Cerebellar nuclear complex (tissue), 1 donor: ENCODE measurements at regions not wholly inside any gene's neighbourhood (a gene's known extent, or its start where the extent isn't known, plus 50 kb on each side); places are given as distances from the start of the nearest gene placed in this dataset.

ENCODE experiments used
- DNase-seq, 2 experiments: peaks; one replicate each; lab custom pipeline; 2025; lab: John Stamatoyannopoulos, UW

DNA sequence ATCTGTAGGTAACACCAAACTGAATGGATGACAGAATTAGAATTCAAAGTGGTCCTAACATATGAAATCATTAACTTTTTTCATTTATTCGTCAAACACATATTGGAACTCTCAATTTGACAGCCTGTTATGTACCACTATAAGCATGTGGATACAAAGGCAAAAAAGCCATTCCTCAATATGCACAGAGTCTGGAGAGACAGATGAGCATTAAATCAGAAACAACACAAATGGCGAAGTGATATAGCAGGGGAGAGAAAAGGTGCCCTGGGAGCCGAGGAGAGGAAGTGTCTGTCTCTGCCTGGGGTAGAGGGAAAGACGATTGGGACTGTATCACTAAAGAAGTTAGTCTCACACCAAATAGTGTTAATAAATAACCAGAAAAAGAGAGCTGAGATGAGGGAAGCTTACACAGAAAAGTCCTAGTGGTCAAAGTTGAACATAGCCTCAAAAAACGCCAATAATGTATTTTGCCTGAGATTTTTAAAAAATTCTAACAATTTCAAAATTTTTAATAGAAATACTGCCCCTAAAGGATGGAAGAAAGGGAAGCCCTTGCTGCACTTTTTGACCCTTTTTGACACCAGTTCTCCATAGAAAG, 417.5 kb downstream of the TUSC7 start:
- DNase-seq: no peak

DNA sequence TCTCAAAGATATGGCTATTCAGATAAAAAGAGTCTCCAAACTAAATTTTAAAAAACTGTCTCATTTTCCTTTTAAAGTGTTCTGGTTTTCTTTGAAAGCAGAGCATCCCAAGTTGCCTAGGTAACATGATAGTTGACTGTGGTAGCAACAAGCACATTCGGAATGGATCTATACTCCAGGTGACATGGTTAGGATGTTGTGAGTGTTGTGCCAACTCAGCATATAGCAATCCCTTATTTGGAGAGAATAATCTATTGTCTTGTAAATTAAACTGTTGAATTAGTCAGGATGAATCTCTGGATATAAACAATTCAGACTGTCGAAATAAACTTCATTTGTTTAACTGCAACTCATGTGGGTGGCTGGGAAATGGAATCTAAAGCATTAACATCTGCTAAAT, 418.6 kb downstream of the TUSC7 start:
- DNase-seq: no peak

DNA sequence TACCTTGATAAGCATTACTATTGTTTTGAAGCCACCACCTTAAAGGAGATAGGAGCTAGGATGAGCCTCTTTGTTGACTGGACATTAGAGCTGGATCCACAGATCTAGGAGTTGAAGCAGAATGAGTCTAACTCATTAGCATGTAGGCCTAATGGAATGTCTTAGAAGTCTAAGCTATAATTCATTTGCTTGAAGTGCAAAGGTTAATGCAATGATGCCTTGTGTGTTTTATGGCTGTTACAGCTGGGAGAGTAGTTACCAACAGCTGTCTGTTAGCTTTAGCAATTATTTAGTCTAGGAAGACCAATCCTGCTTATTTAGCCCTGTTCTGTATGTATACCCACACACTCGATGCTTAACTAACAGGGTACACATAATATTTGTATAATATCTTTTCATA, 419.3 kb downstream of the TUSC7 start:
- DNase-seq: no peak

DNA sequence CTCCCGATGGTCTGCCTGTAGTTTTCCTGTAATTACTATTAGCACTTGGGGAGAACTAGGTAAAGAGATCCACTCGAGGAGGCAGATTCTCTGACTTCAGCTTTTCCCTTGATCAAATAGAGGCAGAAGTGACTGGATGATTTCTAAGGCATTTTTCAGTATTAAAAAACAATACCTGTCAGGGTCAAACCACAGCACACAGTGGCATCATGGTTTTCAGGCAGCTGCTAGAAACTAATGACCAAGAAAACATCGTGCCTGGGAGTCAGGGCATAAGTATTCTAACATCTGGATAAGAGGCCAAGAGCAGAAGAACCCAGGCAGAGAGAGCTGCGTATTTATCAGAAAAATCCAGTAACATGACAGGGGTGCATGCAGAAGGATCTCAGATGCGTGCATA, 419.9 kb downstream of the TUSC7 start:
- DNase-seq: no peak

DNA sequence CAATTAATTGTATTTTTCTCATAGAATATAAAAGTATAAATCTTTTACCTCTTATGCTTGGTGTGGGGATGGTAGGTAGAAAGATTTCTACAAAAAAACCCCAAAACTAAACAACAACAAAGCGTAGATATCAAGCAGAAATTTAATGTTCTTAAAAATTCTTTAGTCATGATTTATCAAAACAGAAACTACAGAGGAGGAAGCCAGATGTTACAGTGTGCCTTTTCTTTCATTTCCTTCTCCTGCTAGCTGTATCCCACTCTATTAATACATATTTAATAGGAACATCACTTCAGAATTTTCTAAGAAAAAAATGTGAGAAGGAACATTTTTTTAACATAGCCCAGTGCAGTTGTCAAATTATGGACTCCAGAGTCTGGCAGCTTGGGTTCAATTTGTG, 420.6 kb downstream of the TUSC7 start:
- no peak for DNase-seq

DNA sequence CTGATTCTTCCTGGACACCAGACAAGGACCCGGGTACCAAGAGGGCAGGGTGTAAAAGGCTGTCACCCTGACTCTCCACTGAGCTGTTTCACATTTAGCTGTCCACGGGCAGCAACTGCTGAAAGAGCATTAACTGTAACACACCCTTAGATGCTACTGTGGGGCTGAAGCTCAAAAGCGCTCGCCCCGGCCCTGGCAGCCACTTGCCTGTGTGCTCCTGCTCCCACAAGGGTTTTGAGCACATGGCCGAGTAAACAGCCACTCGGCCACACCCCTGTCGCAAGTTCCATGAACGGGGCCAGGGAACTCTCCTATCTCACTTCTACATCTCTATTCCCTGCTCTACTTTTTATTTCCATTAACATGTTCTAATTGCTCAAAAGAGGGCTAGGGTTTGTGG, 421.7 kb downstream of the TUSC7 start:
- no peak for DNase-seq

DNA sequence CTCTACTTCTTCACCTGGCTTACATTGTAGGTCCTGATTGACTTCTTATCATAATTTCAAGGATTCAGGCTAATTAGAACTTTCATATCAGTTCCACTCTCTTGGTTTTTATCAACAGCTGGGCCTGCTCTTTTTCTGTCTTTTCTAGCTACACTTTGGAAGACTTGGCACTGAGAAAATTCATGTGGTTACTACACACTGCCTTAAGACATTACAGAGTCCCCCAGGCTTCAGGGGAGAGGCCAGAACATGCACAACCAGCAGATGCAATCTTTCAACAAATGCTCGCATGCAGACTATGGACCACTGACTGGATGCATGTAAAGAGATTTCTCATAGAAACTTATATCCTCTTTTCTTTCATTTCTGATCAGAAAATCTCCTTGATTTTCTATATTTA, 423.5 kb downstream of the TUSC7 start:
- DNase-seq: no peak

DNA sequence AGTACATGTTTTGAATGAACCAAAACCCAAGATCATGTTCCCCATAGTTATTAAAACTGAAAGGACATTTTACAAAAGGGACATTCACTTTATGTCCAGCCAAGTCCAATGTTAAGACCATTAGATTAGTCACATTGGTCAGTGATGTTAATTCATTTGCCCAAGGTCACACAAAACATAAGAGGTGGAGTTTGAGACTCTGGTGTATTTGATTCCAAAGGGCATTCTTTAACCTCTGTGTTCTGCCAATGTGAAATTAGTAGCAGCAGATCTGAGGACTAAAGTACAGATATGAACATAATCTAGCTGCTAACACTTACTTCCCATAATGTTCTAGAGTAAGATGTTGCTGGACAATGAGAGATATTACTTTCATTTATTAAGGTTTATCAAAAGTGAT, 425.6 kb downstream of the TUSC7 start:
- DNase-seq: no peak

DNA sequence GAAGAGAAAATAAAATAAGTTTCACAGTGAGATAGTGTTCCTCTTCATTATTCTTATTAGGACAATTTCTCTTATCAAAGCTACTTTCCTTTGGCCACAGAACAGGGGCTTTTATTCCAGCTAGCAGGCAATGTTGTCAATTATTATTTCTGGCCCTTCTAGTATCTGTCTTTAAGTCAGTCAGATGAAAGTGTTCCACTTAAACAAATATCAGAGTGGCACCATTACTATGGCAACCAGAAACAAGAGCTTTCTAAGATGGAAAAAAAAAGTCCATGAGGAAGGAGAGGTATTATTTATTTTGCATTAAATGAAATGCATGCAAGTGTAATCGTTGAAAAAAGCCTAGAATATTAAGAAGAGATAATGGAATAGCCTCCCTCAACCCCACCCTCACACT, 426.4 kb downstream of the TUSC7 start:
- DNase-seq: no peak

DNA sequence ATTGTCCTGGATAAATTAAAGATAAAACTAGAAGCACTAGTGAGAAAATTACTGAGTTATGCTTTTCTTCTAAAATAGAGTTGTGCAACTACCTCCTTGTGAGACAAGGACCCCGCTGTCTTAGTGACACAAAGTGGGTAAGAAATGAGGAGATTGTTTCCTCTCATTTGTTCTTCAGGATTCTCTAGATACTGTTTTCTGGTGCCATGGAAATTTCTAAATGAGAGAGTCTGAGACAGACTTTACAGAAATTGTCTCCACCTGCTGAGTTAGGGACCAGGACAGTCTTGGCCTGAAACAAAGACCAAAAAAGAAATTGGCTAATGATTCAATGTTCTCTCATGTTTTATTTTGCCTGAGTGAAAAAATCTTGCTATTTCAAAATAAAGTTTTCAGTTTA, 427.5 kb downstream of the TUSC7 start:
- no peak for DNase-seq

DNA sequence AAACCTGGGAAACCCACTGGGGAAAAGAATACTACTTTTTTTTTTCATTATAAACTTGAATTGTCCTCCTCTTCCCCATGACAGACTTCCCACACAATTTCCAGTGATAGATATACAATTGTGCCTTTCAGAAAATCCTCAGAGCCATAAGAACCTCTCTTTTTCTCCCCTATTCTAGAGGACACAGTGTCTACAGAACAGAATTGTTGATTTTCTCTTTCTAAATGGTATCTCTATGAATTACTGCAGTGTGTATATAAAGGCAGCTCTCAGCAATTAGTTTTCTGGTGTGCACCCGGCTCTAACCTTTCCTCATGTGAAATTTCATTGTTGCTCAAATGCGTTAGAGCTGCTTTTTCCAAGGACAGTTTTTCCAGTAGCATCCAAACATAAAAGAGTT, 430.1 kb downstream of the TUSC7 start:
- no peak for DNase-seq

DNA sequence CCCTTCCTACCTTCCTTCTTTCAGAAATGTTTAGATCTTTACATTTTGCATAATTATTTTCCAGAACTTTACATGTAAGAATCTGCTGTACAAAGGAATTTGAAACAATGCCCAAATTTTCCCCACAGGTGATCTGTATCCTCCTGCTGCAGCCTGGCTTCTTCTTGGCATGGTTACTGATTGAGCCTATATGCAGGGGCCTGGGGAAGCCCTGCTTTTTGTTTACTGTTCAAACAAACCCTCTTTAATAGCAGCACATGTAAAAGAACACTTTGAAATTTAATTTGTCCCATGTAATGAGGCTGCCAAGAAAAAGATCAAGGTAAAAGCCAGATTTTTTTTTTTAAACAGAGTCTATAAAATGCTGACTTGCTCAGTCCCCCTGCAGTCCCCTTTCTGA, 432.2 kb downstream of the TUSC7 start:
- DNase-seq: no peak

DNA sequence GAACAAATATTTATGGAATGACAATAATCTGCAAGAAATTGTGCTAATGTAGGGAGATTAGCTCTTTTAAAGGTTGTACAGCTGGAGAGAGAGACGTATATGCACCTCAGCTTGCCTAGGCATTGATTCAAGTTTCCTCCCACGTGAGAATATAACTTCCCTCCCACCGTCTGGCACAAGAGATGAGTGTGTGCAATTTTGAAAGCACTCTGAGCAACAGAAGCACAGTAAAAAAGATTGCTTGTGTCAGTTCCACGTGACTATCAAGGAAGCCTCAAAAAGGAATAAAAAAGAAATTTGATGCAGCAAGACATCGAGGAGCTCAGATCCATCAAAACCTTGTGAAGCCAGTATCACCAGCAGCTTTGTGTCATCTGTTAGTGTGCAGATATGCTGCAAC, 435.3 kb downstream of the TUSC7 start:
- no peak for DNase-seq

DNA sequence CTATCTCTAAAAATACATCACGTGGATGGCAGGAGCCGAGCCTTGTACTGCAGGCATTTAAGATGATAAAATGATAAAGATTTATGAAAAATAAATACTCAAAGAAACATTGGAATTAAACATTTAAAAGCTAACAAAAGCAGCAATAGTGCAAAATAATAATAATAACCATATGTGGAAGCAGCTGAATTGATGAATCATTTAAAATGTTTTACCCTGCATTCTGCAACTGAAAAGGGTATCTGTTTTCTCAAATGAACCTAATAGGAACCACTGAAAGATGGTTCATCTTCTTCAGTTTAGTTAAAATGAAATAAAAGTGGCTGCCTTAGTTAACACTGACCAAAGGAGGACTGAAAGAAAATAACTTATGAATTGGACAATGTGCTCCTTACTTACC, 436.1 kb downstream of the TUSC7 start:
- DNase-seq: no peak

DNA sequence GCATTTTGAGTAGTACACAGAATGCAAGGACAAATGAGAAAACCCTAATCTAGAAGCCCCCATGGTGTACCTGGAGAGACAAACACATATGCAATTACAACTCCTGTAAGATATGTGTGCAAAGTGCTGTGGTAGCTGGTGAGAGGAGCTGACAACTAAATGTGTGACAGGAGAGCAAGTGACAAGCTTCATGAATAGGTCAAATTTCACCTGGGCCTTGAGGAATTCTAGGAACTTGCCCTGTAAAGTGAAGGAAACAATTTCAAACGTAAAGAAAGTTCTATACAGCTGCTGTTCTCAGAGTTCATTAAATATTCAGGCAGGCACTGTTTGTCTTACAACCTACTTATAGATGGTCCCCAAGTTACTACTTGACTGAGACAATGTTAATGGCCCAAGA, 437.0 kb downstream of the TUSC7 start:
- DNase-seq: no peak

DNA sequence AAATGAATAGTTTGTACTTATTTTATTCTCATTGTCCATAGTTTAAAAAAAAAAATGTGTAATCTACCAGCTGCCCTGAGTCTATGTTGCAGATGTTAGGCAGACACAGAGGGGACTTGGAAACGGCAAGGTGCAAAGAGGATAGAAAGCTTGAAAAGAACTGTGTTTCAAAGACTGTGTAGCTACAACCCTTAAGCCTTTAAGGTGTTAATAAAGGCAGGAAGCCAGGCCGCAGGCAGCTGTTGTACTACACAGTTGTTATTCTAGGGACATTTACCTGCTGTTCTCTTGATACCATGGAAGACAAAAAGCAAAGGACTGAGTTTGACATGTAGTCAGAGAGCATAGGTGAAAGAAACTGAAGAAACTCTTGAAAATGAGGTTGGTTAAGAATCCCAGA, 440.0 kb downstream of the TUSC7 start:
- no peak for DNase-seq

DNA sequence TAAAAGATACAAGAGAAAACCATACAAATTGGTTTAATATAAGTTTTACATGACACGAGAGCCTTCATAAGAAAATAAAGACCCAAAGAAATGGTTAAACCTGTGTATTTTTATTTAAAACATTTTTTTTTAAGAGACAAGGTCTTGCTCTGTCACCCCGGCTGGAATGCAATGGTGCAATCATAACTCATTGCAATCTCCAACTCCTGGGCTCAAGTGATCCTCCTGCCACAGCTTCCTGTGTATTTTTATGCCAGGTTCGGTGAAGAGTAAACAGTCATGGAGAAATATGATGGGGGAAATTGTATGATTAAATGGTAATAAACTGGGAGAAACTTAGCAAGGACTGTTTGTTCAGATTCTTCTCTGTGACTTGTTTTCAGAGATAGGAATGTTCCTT, 441.0 kb downstream of the TUSC7 start:
- DNase-seq: no peak

DNA sequence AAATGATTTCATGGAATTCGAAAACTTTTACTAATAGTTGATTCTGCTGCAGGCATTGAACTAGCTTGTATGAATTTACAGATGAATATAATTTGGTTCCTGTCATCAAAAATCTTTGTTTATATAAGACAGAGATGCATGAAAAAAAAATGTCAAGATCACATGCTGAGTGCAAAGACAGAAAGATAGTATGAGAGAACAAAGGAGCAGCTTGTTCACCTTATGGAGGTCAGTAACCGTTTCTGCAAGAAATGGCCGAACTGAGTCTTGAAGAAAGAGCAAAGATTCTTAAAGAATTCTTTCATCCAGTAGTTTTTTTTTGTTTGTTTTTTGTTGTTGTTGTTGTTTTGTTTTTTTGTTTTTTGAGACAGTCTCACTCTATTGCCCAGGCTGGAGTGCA, 450.6 kb downstream of the TUSC7 start:
- no peak for DNase-seq

DNA sequence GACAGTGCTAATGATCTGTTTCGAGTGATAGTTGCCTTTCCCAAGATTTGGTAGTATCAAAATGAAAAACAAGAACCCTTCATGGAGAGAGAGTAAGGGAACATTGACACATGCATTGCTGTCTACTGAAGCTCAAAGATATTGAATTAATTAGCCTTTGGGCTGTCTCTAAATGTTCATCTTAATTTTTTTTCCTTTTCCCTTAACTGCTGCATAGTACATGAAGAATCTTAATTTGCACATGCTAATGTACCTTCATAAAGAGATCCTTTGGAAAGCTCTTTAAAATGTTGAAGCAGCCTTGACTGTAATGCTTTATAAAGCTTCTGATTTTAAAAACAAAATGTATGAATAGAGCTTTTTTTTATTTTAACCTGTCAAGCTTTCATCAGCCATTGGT, 452.2 kb downstream of the TUSC7 start:
- DNase-seq: no peak

DNA sequence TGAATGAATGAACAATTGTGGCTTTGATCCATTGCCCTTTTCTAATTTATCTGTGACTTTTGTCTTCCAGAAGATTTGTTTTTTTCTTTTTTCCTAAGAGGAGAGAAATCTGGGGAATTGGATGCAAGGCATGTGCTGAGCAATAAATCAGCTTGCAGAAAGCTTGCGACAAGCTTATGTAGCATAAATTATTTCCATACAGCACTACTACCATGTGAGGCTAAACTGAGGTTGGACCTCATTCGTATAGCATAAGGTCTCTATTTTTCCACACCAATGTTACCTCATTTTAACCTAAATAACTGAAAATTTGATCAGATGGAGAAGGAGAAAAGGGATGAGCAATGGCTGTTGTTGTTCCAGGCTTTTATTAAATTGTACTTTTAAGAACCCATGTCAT, 455.6 kb downstream of the TUSC7 start:
- DNase-seq: no peak

DNA sequence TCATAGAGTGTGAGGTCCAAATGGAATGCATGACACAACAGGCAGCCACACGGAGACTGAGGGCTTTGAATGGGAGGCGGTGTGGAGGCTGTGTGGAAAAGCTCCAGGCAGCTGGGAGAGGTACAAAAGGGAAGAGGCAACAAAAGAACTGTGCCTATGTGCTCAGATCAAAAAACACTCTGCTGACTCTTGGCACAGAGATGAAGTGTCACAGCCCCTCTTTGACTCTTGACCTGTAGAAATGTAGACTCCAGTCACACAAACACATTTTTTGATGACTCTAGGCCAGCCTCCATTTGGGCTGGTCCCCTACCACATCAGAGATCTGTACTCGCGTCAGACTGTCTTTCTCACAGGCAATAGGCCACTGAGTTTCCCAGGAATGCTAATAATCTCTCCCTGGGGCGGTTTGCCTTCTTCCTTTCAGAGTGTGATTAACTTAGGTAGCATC, 456.0 kb downstream of the TUSC7 start:
- no peak for DNase-seq

DNA sequence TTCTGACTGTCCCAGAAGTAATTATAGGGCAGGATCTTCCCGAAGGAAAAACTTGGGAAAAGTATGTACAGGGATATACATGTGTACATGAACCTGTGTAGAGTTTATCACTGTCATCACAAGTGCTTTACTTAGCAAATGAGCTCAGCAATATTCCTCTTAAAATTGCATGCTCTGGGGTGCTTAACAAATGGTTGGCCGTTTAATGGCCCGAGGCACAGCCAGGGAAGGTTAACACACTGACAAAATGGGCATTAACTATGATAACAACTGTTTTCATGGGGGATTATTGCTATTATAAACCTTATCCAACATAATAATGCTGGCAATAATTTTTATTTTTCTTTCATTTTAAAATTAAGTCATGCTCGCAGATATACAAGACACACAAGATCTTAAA, 459.3 kb downstream of the TUSC7 start:
- DNase-seq: no peak

DNA sequence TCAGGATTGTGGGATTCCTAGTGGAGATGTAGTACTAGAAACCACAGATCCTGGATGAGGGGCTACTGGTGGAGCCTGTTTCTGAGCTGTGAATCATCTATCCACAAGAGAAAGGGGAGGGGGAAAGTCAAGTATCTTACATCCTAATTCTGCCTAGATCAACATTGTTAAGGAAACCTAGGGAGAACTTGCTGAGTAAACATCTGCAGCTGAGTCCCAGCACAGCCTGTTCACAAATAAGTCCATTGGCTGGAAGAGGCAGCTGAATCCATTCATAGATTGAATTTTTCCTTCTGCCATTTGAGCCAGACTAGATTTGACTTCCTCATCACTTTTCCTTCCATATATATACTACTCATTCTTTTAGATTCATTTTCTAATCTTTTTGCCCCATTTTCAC, 460.5 kb downstream of the TUSC7 start:
- DNase-seq: no peak

DNA sequence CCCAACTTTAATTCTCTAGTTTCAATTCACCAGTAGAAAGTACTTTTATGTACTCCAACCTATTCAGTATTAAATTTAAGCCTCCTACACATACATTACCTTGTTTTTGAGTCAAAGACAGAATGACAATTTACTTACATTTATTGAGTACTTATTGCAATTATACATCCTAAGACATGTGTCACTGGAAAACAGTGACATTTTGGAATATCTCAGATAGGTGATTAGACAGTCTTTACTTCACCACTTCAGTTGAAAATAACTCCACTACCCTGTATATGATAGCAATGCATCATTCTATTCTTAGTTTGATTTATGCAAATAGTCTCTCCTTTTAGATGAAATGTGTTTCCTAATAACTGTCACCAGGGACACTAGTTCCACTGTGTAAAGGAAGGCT, 461.5 kb downstream of the TUSC7 start:
- DNase-seq: no peak

DNA sequence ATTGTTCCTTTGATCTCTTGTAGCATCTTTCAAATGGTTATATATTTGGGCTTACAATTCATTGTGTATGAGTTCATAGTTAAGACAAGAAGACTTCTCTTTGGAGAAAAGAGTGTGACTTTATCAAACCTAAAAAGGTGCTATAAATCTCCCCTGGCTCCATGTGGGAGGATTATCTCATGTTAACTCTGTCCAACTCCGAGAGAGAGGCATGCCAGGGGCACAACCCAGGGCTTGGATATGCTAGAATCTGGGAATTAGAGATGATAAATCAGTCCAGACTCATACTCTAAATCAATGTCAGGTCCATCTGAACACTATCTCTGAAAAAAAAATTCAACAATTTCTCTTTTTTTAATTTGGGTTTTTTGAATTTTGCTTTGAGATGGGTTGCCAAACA, 462.8 kb downstream of the TUSC7 start:
- no peak for DNase-seq
